Stimulated activated naive B cell treated with anti-CD40 and anti-IgM and Interleukin-4, amounts not matched to agents 10 μg/mL and 1 μg/mL and 100 μg/mL, for 72 hours (primary cell): ENCODE measurements at regions not wholly inside any gene's neighbourhood (a gene's known extent, or its start where the extent isn't known, plus 50 kb on each side); places are given as distances from the start of the nearest gene placed in this dataset.
A peak's percentile ranks its signal among the peaks of the same experiment; 100 is the strongest.

ENCODE experiments used
- ATAC-seq, 2 donors: fragments of 150-1000 bp; cut with Tn5 transposase; replicated peaks; 2 replicates each; pipeline ENCODE4 v1.10.0; 2021; ENCODE audit warnings: moderate library complexity in 1 of 2
- DNase-seq: peaks from one replicate; pipeline ENCODE4 v3.0.0; 2021
- H3K27ac Mint-ChIP-seq: one replicate; pipeline ENCODE4 v1.8.0; 2022; ENCODE audit warnings: mild to moderate bottlenecking, mixed read lengths
- H3K27me3 Mint-ChIP-seq, 2 donors: one replicate each; pipeline ENCODE4 v1.8.0; 2022; ENCODE audit warnings: mixed read lengths in 2 of 2
- H3K36me3 Mint-ChIP-seq, 2 donors: one replicate each; pipeline ENCODE4 v1.8.0; 2022; ENCODE audit warnings: mixed read lengths in 2 of 2, mild to moderate bottlenecking in 1 of 2
- H3K4me1 Mint-ChIP-seq, 2 donors: one replicate each; pipeline ENCODE4 v1.8.0; 2022; ENCODE audit warnings: mixed read lengths in 2 of 2, mild to moderate bottlenecking in 1 of 2
- H3K4me3 Mint-ChIP-seq, 2 donors: one replicate each; pipeline ENCODE4 v1.8.0; 2022; ENCODE audit warnings: mild to moderate bottlenecking in 2 of 2, mixed read lengths in 2 of 2, moderate library complexity in 1 of 2
- H3K9me3 Mint-ChIP-seq, 2 donors: one replicate each; pipeline ENCODE4 v1.8.0; 2022; ENCODE audit warnings: mixed read lengths in 2 of 2, mild to moderate bottlenecking in 1 of 2

DNA sequence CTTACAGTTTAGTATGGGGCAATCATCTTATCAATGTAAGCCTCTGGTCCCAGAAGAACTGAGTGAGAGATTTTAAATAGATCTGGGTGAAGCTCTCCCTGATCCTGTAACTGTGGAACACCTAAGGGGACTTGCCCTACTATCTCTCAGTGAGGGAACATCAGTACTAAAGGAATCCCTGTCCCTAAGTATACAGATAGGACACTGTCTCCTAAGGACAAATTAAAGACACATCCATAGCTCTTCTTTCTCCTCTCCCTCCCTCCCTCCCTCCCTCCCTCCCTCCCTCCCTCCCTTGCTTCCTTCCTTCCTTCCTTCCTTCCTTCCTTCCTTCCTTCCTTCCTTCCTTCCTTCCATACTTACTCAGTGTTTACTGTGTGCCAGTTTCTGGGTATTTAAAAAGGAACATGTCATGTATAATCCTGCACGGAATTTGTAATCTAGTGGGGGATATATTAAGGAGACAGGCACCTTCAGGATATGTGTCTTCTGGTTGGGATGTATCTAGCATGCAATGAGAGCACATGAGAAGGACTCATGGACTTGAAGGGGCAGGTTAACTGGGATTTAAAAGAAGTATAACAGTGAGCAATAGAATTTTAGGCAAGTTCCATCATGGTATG lies 222.2 kb upstream of the ATP5MC3 start:
- Mint-ChIP-seq H3K27ac (no peak overlapping the region), H3K27me3 (peaks cover 7 to 11% of the 10 kb centered on the region in 2 donors), H3K36me3 (no peaks in the 10 kb centered on the region), H3K9me3 (no peaks in the 10 kb centered on the region), H3K4me1 (no peaks in the 10 kb centered on the region), H3K4me3 (no peak overlapping the region)
- ATAC-seq = no peak
- no peak for DNase-seq

DNA sequence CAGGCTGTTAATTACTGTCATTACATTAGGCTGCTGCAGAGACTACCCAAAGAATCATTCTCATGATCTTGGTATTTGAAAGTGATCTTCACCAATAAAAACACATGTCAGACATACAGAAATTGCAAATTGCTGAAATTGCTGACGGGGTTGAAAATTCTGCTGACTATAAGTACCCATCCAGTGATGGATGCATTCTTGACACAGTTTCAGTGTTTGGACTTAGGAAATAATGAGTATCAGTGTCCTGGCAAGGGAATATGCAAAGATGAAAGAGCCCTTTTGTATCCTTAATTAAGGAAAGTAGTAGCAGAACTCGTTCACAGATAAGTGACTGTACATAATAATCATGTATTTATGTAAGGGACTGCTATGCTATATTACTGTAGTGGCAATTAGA lies 221.1 kb upstream of the ATP5MC3 start:
- Mint-ChIP-seq H3K36me3 (no peaks in the 10 kb centered on the region), H3K27me3 (peaks cover 10 to 11% of the 10 kb centered on the region in 2 donors), H3K4me3 (no peak overlapping the region), H3K27ac (no peak overlapping the region), H3K9me3 (no peaks in the 10 kb centered on the region), H3K4me1 (no peaks in the 10 kb centered on the region)
- DNase-seq = no peak
- ATAC-seq = no peak

DNA sequence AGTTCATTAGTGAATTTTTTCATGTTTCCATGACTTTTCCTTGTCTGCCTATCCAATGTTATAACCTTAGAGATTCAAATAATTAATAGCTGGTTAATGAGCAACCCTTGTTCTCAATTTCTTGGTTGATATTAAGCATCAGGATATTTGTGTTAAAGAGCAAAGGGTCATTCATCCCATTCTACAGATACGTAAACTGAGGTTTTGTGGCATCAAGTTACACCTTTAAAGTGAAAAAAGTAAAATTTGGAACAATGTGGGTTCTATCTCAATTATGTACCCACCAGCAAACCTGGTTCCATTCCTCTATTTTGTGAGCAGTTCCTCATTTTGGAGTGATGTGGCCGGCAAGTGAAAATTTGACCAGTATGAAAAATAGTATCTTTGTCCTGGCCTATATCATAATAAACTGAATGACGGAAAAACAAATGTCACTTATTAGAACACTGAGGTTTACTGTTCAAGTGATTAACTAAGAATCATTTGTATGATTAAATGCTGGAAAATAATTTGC lies 220.5 kb upstream of the ATP5MC3 start:
- no peak for ATAC-seq
- no peak overlapping the region for H3K27ac Mint-ChIP-seq

DNA sequence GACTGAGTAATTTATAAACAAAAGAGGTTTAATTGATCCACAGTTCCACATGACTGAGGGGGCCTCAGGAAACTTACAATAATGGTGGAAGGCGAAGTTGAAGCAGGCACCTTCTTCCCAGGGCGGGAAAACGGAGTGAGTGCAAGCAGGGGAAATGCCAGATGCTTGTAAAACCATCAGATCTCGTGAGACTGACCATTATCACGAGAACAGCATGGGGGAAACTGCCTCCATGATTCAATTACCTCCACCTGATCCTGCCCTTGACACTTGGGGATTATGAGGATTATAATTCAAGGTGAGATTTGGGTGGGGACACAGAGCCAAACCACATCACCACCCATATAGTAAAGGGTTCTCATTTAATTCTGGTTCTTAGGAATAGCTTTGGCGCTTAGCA lies 219.5 kb upstream of the ATP5MC3 start:
- no peak overlapping the region for H3K4me3 Mint-ChIP-seq
- ATAC-seq = no peak
- no peaks in the 10 kb centered on the region for H3K4me1 Mint-ChIP-seq
- H3K27me3 Mint-ChIP-seq = peaks cover 10 to 16% of the 10 kb centered on the region in 2 donors
- no peak overlapping the region for H3K27ac Mint-ChIP-seq
- H3K9me3 Mint-ChIP-seq = no peaks in the 10 kb centered on the region
- H3K36me3 Mint-ChIP-seq = no peaks in the 10 kb centered on the region
- DNase-seq = no peak

More for the DNA sequence above, 220.5 kb upstream of the ATP5MC3 start:
- peaks cover 10 to 11% of the 10 kb centered on the region in 2 donors for H3K27me3 Mint-ChIP-seq
- H3K4me1 Mint-ChIP-seq = no peaks in the 10 kb centered on the region
- no peak overlapping the region for H3K4me3 Mint-ChIP-seq
- H3K36me3 Mint-ChIP-seq = no peaks in the 10 kb centered on the region
- H3K9me3 Mint-ChIP-seq = no peaks in the 10 kb centered on the region
- DNase-seq = no peak

GRCh38 chr2:175399326-175399725 lies 217.8 kb upstream of the ATP5MC3 start:
- no peak for ATAC-seq
- H3K4me3 Mint-ChIP-seq = no peak overlapping the region
- no peak overlapping the region for H3K27ac Mint-ChIP-seq
- peaks cover 14 to 18% of the 10 kb centered on the region in 2 donors for H3K27me3 Mint-ChIP-seq
- no peaks in the 10 kb centered on the region for H3K36me3 Mint-ChIP-seq
- no peak for DNase-seq
- H3K9me3 Mint-ChIP-seq = peaks cover 0 to 1% of the 10 kb centered on the region in 2 donors
- no peaks in the 10 kb centered on the region for H3K4me1 Mint-ChIP-seq

GRCh38 chr2:175398848-175399247 lies 217.3 kb upstream of the ATP5MC3 start:
- Mint-ChIP-seq H3K4me3 (no peak overlapping the region), H3K27ac (no peak overlapping the region), H3K36me3 (no peaks in the 10 kb centered on the region), H3K27me3 (peaks cover 10 to 18% of the 10 kb centered on the region in 2 donors), H3K9me3 (peaks cover 0 to 1% of the 10 kb centered on the region in 2 donors), H3K4me1 (no peaks in the 10 kb centered on the region)
- DNase-seq (no peak), ATAC-seq (no peak)

DNA sequence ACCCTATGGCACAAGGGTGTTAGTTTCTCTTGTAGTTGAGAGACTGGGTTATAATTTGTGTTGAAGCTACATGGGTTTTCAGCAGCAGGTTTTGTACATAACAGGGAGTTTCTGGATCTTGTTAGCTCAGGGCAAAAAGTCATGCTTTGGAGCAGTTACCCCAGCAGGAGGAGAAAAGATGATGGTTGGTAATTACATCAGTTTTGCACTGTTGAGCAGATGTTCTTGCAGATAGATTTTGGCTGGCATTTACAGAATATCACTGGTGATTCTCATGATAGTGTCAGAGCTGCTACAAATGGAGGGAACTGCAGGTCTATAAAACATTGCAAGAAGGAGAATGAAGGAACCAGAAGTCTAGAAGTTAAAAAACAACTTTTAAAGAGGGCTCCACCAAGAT lies 215.2 kb upstream of the ATP5MC3 start:
- H3K27me3 Mint-ChIP-seq = peaks cover 9 to 18% of the 10 kb centered on the region in 2 donors
- peaks cover 0 to 1% of the 10 kb centered on the region in 2 donors for H3K9me3 Mint-ChIP-seq
- no peak overlapping the region for H3K27ac Mint-ChIP-seq
- H3K4me3 Mint-ChIP-seq = no peak overlapping the region
- H3K4me1 Mint-ChIP-seq = no peaks in the 10 kb centered on the region
- ATAC-seq = no peak
- no peaks in the 10 kb centered on the region for H3K36me3 Mint-ChIP-seq
- DNase-seq = no peak

DNA sequence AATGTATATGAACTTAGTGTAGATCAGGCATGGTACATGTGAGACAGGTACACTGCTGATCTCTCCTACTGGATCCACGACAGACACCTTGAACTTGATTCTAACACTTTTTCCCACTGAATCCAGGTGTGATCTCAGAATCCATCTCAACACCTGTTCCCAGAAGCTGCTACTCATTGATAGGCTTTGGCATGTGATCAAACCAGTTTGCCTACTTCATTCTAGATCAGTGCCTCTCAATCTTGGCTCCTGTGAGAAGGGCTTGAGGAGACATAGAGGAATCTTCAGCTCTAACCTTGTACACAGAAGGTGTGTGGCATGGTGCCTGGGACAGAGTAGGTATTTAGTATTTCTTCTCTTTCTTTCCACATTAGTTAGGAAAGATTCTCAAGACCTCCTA lies 212.3 kb upstream of the ATP5MC3 start:
- H3K27me3 Mint-ChIP-seq = peaks cover 9 to 18% of the 10 kb centered on the region in 2 donors
- no peak overlapping the region for H3K27ac Mint-ChIP-seq
- no peak for DNase-seq
- peaks cover 0 to 3% of the 10 kb centered on the region in 2 donors for H3K9me3 Mint-ChIP-seq
- H3K36me3 Mint-ChIP-seq = no peaks in the 10 kb centered on the region
- no peak overlapping the region for H3K4me3 Mint-ChIP-seq
- H3K4me1 Mint-ChIP-seq = no peaks in the 10 kb centered on the region
- no peak for ATAC-seq

- Mint-ChIP-seq H3K36me3 (peaks cover 5 to 10% of the 10 kb centered on the region in 2 donors), H3K4me1 (no peaks in the 10 kb centered on the region), H3K9me3 (peaks cover 23 to 27% of the 10 kb centered on the region in 2 donors), H3K27ac (no peak overlapping the region), H3K4me3 (no peak overlapping the region), H3K27me3 (peaks cover 3 to 6% of the 10 kb centered on the region in 2 donors)
- DNase-seq (no peak), ATAC-seq (no peak)
Measured at GRCh38 chr2:175383286-175383685, 201.8 kb upstream of the ATP5MC3 start.

DNA sequence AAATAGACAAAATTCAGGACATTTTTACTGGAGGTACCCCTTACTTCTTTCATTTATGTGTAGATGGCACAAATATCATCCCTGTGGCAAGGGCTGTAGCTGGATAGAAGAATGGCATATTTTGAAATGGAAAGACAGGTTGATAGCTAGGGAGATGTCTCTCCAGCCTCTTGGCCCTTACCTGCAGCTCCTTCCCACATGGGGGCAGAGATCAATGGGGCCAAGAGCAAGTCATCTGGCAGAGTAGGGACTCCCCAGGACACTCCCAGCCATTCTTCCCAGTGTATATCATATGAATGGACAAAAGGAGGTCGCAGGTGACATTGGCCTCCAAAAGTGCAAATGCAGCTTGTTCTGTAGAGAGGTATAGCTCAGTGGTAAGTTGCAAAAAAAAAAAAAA lies 192.2 kb upstream of the ATP5MC3 start:
- no peaks in the 10 kb centered on the region for H3K9me3 Mint-ChIP-seq
- peaks cover 0 to 12% of the 10 kb centered on the region in 2 donors for H3K27me3 Mint-ChIP-seq
- no peak overlapping the region for H3K27ac Mint-ChIP-seq
- H3K4me1 Mint-ChIP-seq = peaks cover 0 to 5% of the 10 kb centered on the region in 2 donors
- ATAC-seq (no peak), DNase-seq (no peak)
- H3K4me3 Mint-ChIP-seq = no peak overlapping the region
- no peaks in the 10 kb centered on the region for H3K36me3 Mint-ChIP-seq

- ATAC-seq (no peak), DNase-seq (no peak)
- Mint-ChIP-seq H3K4me3 (no peak overlapping the region), H3K27me3 (peaks cover 0 to 12% of the 10 kb centered on the region in 2 donors), H3K4me1 (peaks cover 0 to 5% of the 10 kb centered on the region in 2 donors), H3K9me3 (no peaks in the 10 kb centered on the region), H3K36me3 (no peaks in the 10 kb centered on the region), H3K27ac (no peak overlapping the region)
Measured at GRCh38 chr2:175372704-175373701, 191.5 kb upstream of the ATP5MC3 start.

- H3K36me3 Mint-ChIP-seq = no peaks in the 10 kb centered on the region
- H3K4me1 Mint-ChIP-seq = peaks cover 0 to 5% of the 10 kb centered on the region in 2 donors
- DNase-seq (no peak), ATAC-seq (no peak)
- no peak overlapping the region for H3K27ac Mint-ChIP-seq
- no peak overlapping the region for H3K4me3 Mint-ChIP-seq
- H3K9me3 Mint-ChIP-seq = no peaks in the 10 kb centered on the region
- H3K27me3 Mint-ChIP-seq = peaks cover 0 to 12% of the 10 kb centered on the region in 2 donors
Measured at GRCh38 chr2:175371378-175371777, 189.9 kb upstream of the ATP5MC3 start.

GRCh38 chr2:175366815-175367214 lies 185.3 kb upstream of the ATP5MC3 start:
- peaks cover 13 to 21% of the 10 kb centered on the region in 2 donors for H3K27me3 Mint-ChIP-seq
- no peak overlapping the region for H3K27ac Mint-ChIP-seq

DNA sequence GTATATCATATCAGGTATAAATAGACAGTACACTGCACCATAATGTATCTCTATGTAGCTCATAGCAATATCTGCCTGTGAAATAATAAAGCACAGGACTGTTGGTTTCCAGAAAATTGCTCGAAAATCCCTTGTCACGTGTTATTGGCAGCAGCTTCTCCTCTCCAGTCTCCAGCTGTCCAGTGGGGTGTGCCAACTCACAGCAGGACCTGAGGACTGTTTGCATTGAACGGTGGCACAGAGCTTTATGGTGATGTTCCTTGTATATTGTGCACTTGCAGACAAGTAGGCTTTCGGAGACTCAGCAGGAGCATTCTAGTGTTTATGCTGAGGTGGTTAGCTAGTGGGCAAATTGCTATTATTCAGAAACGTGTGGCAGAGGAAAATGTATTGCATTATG lies 182.2 kb upstream of the ATP5MC3 start:
- no peaks in the 10 kb centered on the region for H3K36me3 Mint-ChIP-seq
- H3K4me1 Mint-ChIP-seq = no peaks in the 10 kb centered on the region
- H3K4me3 Mint-ChIP-seq = no peak overlapping the region
- DNase-seq (no peak), ATAC-seq (no peak)
- no peaks in the 10 kb centered on the region for H3K9me3 Mint-ChIP-seq
- H3K27ac Mint-ChIP-seq = no peak overlapping the region
- H3K27me3 Mint-ChIP-seq = peaks cover 12 to 21% of the 10 kb centered on the region in 2 donors

More at GRCh38 chr2:175366815-175367214, 185.3 kb upstream of the ATP5MC3 start:
- ATAC-seq = peak; percentile 58 to 63
- peak; percentile 19 for DNase-seq
- H3K36me3 Mint-ChIP-seq = no peaks in the 10 kb centered on the region
- no peaks in the 10 kb centered on the region for H3K9me3 Mint-ChIP-seq
- no peak overlapping the region for H3K4me3 Mint-ChIP-seq
- H3K4me1 Mint-ChIP-seq = no peaks in the 10 kb centered on the region
